Right lobe of liver (tissue), 6 donors: ENCODE measurements at regions not wholly inside any gene's neighbourhood (a gene's known extent, or its start where the extent isn't known, plus 50 kb on each side); places are given as distances from the start of the nearest gene placed in this dataset.

Experiments
- ATAC-seq, 4 donors: fragments of 200-7000 bp; cut with Tn5 transposase; one replicate each; pipeline ENCODE4 v1.9.1; 2020; ENCODE audit warnings: mild to moderate bottlenecking in 4 of 4, moderate library complexity in 4 of 4
- DNase-seq, 3 donors: peaks; one replicate each; pipeline ENCODE4 v3.0.0-alpha.2; 2020
- H3K27ac ChIP-seq, 3 donors: fragments of 200-600 bp; one replicate each; pipeline ENCODE4 v1.8.0; 2022
- H3K27me3 ChIP-seq, 2 donors: fragments of 200-600 bp; one replicate each; pipeline ENCODE4 v1.8.0; 2022
- H3K36me3 ChIP-seq, 4 donors: fragments of 200-600 bp; sonication (generic) in 1 of 4; one replicate each; pipeline versions ENCODE4 v1.5.1 to v1.8.0; 2017 to 2022; ENCODE audit warnings: control low read depth in 1 of 4
- H3K4me1 ChIP-seq, 4 donors: fragments of 200-600 bp; sonication (generic) in 1 of 4; one replicate each; pipeline versions ENCODE4 v1.5.1 to v1.8.0; 2017 to 2022; ENCODE audit warnings: control low read depth in 1 of 4
- H3K4me3 ChIP-seq, 3 donors: fragments of 200-600 bp; one replicate each; pipeline ENCODE4 v1.8.0; 2022
- H3K9me3 ChIP-seq, 4 donors: fragments of 200-600 bp; sonication (generic) in 1 of 4; one replicate each; pipeline versions ENCODE4 v1.5.1 to v1.8.0; 2017 to 2022; ENCODE audit warnings: control low read depth in 1 of 4
- CTCF ChIP-seq, 4 donors: fragments of 200-600 bp in 3 of 4; fragments of 450-650 bp in 1 of 4; IDR thresholded peaks; one replicate each; pipeline versions ENCODE4 v1.5.1 to v1.8.0; 2016 to 2022; ENCODE audit warnings: antibody characterized with exemption in 4 of 4, mild to moderate bottlenecking in 2 of 4
- POLR2A ChIP-seq: fragments of 450-650 bp; IDR thresholded peaks from one replicate; pipeline ENCODE4 v1.6.1; 2017; ENCODE audit warnings: antibody characterized with exemption, mild to moderate bottlenecking
- WGBS: methylation state at CpG from one replicate; pipeline ENCODE4 v1.1.6; 2018; ENCODE audit warnings: low coverage, low lambda C conversion rate; ENCODE audit not compliant: insufficient coverage; ENCODE audit errors: missing lambda C conversion rate; 5-methylcytosine and 5-hydroxymethylcytosine counted together
- intact Hi-C, 2 donors: fragments of 100-400 bp; cut with DNase I; formaldehyde crosslinking; loops; one replicate each; pipeline versions ENCODE4 v1.11.2 to v1.14.1; 2022
- donor health status: DM: no; HTN: yes; CAD: no.
- donor health status: DM: no; HTN: no; CAD: no.
- donor health status: DM: no; HTN: no; CAD: no.
- donor health status: DM: no; HTN: yes; CAD: no.
- donor health status: DM: no; HTN: yes; CAD: no.

GRCh38 chr2:5377323-5377722, 314.9 kb upstream of the SOX11 start:
- no peaks in the 10 kb centered on the region for H3K36me3 ChIP-seq
- no peak overlapping the region for H3K4me3 ChIP-seq
- intact Hi-C loops = no loop called here
- no peak overlapping the region for H3K27ac ChIP-seq
- no peaks in the 10 kb centered on the region for H3K9me3 ChIP-seq
- H3K27me3 ChIP-seq = no peaks in the 10 kb centered on the region
- H3K4me1 ChIP-seq = no peaks in the 10 kb centered on the region
- no peak for ATAC-seq
- no peak for DNase-seq
- TF ChIP-seq POLR2A (no peak), CTCF (IDR thresholded peaks at IDR 0.05) (no peak)
- WGBS = 74% methylated on average over 2 of the region's 2 CpGs

GRCh38 chr2:5379811-5380210, 312.4 kb upstream of the SOX11 start:
- Histone ChIP-seq H3K9me3 (no peaks in the 10 kb centered on the region), H3K27me3 (no peaks in the 10 kb centered on the region), H3K27ac (no peak overlapping the region), H3K4me1 (no peaks in the 10 kb centered on the region), H3K4me3 (no peak overlapping the region), H3K36me3 (no peaks in the 10 kb centered on the region)
- DNase-seq = no peak
- 11% methylated on average over 1 of the region's 1 CpG for WGBS
- TF ChIP-seq POLR2A (no peak), CTCF (IDR thresholded peaks at IDR 0.05) (no peak)
- intact Hi-C loops = no loop called here
- no peak for ATAC-seq

- no peak for DNase-seq
- no peaks in the 10 kb centered on the region for H3K36me3 ChIP-seq
- 62% methylated on average over 3 of the region's 3 CpGs for WGBS
- TF ChIP-seq POLR2A = no peak
- no peak for TF ChIP-seq CTCF (IDR thresholded peaks at IDR 0.05)
- no peaks in the 10 kb centered on the region for H3K27me3 ChIP-seq
- ATAC-seq = no peak
- no peaks in the 10 kb centered on the region for H3K9me3 ChIP-seq
- no peaks in the 10 kb centered on the region for H3K4me1 ChIP-seq
- H3K4me3 ChIP-seq = no peak overlapping the region
- intact Hi-C loops = no loop called here
- no peak overlapping the region for H3K27ac ChIP-seq
These were observed 306.6 kb upstream of the SOX11 start for GRCh38 chr2:5385596-5385995.

- Histone ChIP-seq H3K4me1 (no peaks in the 10 kb centered on the region), H3K9me3 (no peaks in the 10 kb centered on the region), H3K27ac (no peak overlapping the region), H3K4me3 (no peak overlapping the region), H3K27me3 (no peaks in the 10 kb centered on the region), H3K36me3 (no peaks in the 10 kb centered on the region)
- TF ChIP-seq CTCF (IDR thresholded peaks at IDR 0.05) = no peak
- no peak for TF ChIP-seq POLR2A
- DNase-seq = no peak
- WGBS = 29% methylated on average over 2 of the region's 2 CpGs
- ATAC-seq = no peak
- intact Hi-C loops = no loop called here
These were observed 304.8 kb upstream of the SOX11 start for GRCh38 chr2:5387406-5387805.

- no peak for ATAC-seq
- Histone ChIP-seq H3K27ac (no peak overlapping the region), H3K27me3 (no peaks in the 10 kb centered on the region), H3K9me3 (peaks cover 0 to 3% (median 0%) of the 10 kb centered on the region in 4 donors), H3K4me3 (no peak overlapping the region), H3K36me3 (no peaks in the 10 kb centered on the region), H3K4me1 (no peaks in the 10 kb centered on the region)
- 44% methylated on average over 5 of the region's 5 CpGs for WGBS
- DNase-seq = no peak
- intact Hi-C loops = no loop called here
- no peak for TF ChIP-seq CTCF (IDR thresholded peaks at IDR 0.05)
- no peak for TF ChIP-seq POLR2A
These were observed 302.4 kb upstream of the SOX11 start for GRCh38 chr2:5389740-5390139.
